Endothelial cell (in vitro differentiated cells): ENCODE measurements at regions not wholly inside any gene's neighbourhood (a gene's known extent, or its start where the extent isn't known, plus 50 kb on each side); places are given as distances from the start of the nearest gene placed in this dataset.
A peak's percentile ranks its signal among the peaks of the same experiment; 100 is the strongest.

Experiments used
- DNase-seq: peaks from one replicate; pipeline ENCODE4 v3.0.0; 2021; ENCODE audit warnings: low spot score
- H3K27ac Mint-ChIP-seq: one replicate; pipeline ENCODE4 v1.8.0; 2021; ENCODE audit warnings: mixed read lengths, inconsistent platforms; ENCODE audit not compliant: unreplicated experiment
- H3K27me3 Mint-ChIP-seq: one replicate; pipeline ENCODE4 v1.8.0; 2021; ENCODE audit warnings: mild to moderate bottlenecking, moderate library complexity, mixed read lengths, inconsistent platforms; ENCODE audit not compliant: unreplicated experiment
- H3K36me3 Mint-ChIP-seq: one replicate; pipeline ENCODE4 v1.8.0; 2021; ENCODE audit warnings: mild to moderate bottlenecking, low read depth, mixed read lengths, inconsistent platforms; ENCODE audit not compliant: unreplicated experiment
- H3K4me1 Mint-ChIP-seq: one replicate; pipeline ENCODE4 v1.8.0; 2021; ENCODE audit warnings: mild to moderate bottlenecking, mixed read lengths, inconsistent platforms; ENCODE audit not compliant: unreplicated experiment
- H3K4me3 Mint-ChIP-seq: one replicate; pipeline ENCODE4 v1.8.0; 2021; ENCODE audit warnings: mild to moderate bottlenecking, mixed read lengths, inconsistent platforms; ENCODE audit not compliant: unreplicated experiment
- H3K9me3 Mint-ChIP-seq: one replicate; pipeline ENCODE4 v1.8.0; 2021; ENCODE audit warnings: mixed read lengths, inconsistent platforms; ENCODE audit not compliant: unreplicated experiment
- TF ChIP-seq, protein P1 (sequence below): fragments of 200-600 bp; sonication (generic); IDR thresholded peaks from one replicate; pipeline ENCODE4 v1.5.0; 2021; ENCODE audit warnings: antibody characterized with exemption; ENCODE audit not compliant: unreplicated experiment

DNA sequence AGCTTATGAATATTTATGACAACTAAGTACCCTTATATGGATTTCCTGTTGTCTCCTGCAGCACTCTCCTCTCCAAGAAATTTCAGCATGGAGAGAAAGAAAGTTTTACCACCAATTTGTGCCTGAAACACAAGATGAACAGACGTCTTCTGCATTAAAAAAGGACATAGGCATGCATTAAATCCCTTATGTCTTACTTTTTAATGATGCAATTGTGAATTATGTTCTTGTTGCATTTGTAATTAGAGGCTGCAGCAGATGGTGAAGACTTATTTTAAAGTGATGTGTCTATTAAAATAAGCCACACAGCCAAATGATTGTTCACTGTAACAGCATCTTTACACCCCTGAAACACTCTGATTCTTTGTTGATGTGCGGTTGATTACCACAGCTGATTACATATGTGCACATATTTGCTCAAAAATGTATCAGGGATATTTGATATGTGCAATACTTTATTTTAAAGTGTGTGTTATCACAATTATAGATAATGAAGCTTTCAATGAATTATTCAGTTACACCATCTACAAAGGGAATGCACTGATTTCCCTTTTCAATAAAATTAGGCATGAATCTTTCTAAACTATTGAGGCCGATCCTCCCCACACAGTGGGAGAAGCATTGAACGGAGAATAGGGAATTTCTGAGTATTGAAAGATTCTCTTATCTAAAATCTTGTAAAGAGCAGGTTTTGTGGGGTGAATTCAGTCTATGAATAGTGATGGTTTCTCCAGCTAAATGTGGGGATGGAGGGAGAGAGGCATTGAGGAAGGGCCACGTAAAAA is 585.1 kb downstream of the SLC4A3 start:
- Mint-ChIP-seq H3K9me3 (no peaks in the 10 kb centered on the region), H3K27me3 (peaks cover 4% of the 10 kb centered on the region), H3K27ac (no peak overlapping the region), H3K36me3 (no peaks in the 10 kb centered on the region), H3K4me3 (no peak overlapping the region), H3K4me1 (peaks cover 9% of the 10 kb centered on the region)
- TF ChIP-seq, protein P1, sequence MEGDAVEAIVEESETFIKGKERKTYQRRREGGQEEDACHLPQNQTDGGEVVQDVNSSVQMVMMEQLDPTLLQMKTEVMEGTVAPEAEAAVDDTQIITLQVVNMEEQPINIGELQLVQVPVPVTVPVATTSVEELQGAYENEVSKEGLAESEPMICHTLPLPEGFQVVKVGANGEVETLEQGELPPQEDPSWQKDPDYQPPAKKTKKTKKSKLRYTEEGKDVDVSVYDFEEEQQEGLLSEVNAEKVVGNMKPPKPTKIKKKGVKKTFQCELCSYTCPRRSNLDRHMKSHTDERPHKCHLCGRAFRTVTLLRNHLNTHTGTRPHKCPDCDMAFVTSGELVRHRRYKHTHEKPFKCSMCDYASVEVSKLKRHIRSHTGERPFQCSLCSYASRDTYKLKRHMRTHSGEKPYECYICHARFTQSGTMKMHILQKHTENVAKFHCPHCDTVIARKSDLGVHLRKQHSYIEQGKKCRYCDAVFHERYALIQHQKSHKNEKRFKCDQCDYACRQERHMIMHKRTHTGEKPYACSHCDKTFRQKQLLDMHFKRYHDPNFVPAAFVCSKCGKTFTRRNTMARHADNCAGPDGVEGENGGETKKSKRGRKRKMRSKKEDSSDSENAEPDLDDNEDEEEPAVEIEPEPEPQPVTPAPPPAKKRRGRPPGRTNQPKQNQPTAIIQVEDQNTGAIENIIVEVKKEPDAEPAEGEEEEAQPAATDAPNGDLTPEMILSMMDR, result no peak
- DNase-seq, result no peak

DNA sequence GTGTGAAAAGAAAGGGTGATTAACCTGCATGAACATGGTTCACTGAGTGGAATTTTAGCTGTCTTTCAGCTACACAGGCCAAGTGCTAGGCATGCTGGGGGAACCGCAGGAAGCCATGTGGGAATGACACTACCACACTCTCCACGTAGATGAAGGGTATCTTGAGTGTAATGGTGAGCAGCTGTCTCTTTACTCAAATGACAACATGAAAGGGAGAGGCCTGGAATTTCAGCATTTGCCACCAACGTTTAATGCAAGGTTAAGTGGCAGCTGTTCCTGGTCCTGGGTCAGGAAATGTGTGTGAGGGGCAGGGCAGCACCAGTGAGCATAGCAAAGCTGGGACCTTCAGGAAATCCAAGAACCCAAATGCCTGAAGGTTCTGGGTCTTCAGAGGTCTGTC is 588.4 kb downstream of the SLC4A3 start:
- no peak for DNase-seq
- TF ChIP-seq, protein P1, result no peak
- no peak overlapping the region for H3K27ac Mint-ChIP-seq
- H3K9me3 Mint-ChIP-seq, result no peaks in the 10 kb centered on the region
- no peaks in the 10 kb centered on the region for H3K4me1 Mint-ChIP-seq
- H3K27me3 Mint-ChIP-seq, result no peaks in the 10 kb centered on the region
- H3K36me3 Mint-ChIP-seq, result no peaks in the 10 kb centered on the region
- H3K4me3 Mint-ChIP-seq, result no peak overlapping the region

DNA sequence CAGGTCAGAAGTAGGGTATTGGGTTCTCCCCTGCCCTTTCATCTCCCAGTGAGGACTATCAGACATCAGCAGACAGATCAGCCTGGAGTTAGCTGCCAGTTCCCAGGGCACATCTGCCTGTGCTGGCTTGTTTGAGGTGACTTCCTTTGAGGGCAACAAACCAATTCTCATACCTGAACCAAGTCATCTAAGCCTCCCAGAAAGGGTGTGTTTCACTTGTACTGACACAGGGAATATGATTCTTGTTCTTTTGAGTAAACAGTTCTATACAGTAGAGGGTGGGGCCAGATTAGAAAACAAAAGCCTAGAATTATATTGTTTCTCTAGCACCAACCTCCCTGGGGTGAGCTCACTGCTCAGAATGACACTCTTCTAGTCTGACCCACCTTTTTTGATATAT is 591.9 kb downstream of the SLC4A3 start:
- H3K4me1 Mint-ChIP-seq, result no peaks in the 10 kb centered on the region
- H3K9me3 Mint-ChIP-seq, result no peaks in the 10 kb centered on the region
- H3K36me3 Mint-ChIP-seq, result no peaks in the 10 kb centered on the region
- TF ChIP-seq, protein P1, result no peak
- H3K4me3 Mint-ChIP-seq, result no peak overlapping the region
- no peak for DNase-seq
- H3K27ac Mint-ChIP-seq, result peak overlapping the region; percentile 15
- no peaks in the 10 kb centered on the region for H3K27me3 Mint-ChIP-seq

DNA sequence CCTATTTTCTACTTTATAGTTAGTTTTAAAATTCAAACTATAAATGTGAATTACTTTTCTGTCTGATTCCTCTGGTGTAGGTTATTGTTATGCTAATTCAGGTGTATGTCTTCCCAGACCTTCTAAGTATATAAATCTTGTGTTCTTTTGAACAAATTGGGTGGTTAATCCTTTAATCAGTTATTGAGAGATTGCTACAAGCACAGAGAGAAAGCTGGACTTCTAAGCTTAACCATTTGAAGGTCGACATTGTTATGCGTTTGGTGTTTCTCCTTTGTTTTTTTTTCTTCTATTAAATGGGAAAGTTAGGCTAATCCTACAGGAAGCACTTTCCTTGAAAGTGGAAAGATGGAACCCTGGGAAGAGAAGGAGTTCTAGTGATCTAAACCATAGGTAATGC is 592.6 kb downstream of the SLC4A3 start:
- H3K36me3 Mint-ChIP-seq, result no peaks in the 10 kb centered on the region
- H3K27me3 Mint-ChIP-seq, result no peaks in the 10 kb centered on the region
- TF ChIP-seq, protein P1, result no peak
- no peaks in the 10 kb centered on the region for H3K4me1 Mint-ChIP-seq
- no peaks in the 10 kb centered on the region for H3K9me3 Mint-ChIP-seq
- H3K4me3 Mint-ChIP-seq, result no peak overlapping the region
- H3K27ac Mint-ChIP-seq, result no peak overlapping the region
- no peak for DNase-seq

DNA sequence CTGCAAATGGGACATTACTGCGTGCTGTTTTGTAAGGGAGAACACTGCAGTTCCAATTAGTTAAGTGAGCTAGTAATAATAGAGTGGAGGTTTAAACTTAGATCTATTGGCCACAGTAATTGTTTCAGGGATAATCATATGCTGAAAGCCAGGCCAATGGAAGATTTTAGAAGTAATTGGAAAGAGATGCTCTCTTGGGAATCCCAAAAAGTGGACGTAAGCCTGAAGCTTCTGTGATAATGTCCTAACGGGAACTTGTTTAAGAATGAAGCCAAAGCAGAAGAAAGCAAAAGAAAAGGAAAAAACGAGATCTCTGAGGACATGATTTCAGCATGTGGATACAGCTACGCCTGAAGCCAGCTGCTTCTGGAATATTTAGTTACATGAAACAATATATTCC is 594.6 kb downstream of the SLC4A3 start:
- DNase-seq, result no peak
- no peaks in the 10 kb centered on the region for H3K4me1 Mint-ChIP-seq
- TF ChIP-seq, protein P1, result no peak
- H3K4me3 Mint-ChIP-seq, result no peak overlapping the region
- H3K36me3 Mint-ChIP-seq, result no peaks in the 10 kb centered on the region
- no peak overlapping the region for H3K27ac Mint-ChIP-seq
- H3K27me3 Mint-ChIP-seq, result no peaks in the 10 kb centered on the region
- H3K9me3 Mint-ChIP-seq, result no peaks in the 10 kb centered on the region
